HFFc6 (cell line): ENCODE measurements at regions not wholly inside any gene's neighbourhood (a gene's known extent, or its start where the extent isn't known, plus 50 kb on each side); places are given as distances from the start of the nearest gene placed in this dataset.

Experiments used
- DNase-seq: peaks from one replicate; pipeline ENCODE4 v3.0.0-alpha.2; 2018
- H3K27ac Mint-ChIP-seq: 2 replicates; pipeline ENCODE4 v1.8.0; 2020; ENCODE audit warnings: mild to moderate bottlenecking, mixed read lengths
- H3K27me3 Mint-ChIP-seq: 2 replicates; pipeline ENCODE4 v1.8.0; 2021; ENCODE audit warnings: mild to moderate bottlenecking, moderate library complexity, mixed read lengths; ENCODE audit not compliant: insufficient read depth
- H3K36me3 Mint-ChIP-seq: 2 replicates; pipeline ENCODE4 v1.8.0; 2021; ENCODE audit warnings: low read depth, mixed read lengths
- H3K4me1 Mint-ChIP-seq: 2 replicates; pipeline ENCODE4 v1.8.0; 2020; ENCODE audit warnings: low read depth, mixed read lengths
- H3K4me3 Mint-ChIP-seq: 2 replicates; pipeline ENCODE4 v1.8.0; 2020; ENCODE audit warnings: mild to moderate bottlenecking, moderate library complexity, mixed read lengths
- H3K9me3 Mint-ChIP-seq: 2 replicates; pipeline ENCODE4 v1.8.0; 2020; ENCODE audit warnings: mild to moderate bottlenecking, mixed read lengths
- CTCF ChIP-seq: fragments of 200-600 bp; sonication (generic); IDR thresholded peaks from 2 replicates; pipeline ENCODE4 v1.5.0; 2021; ENCODE audit warnings: antibody characterized with exemption, mild to moderate bottlenecking

- H3K9me3 Mint-ChIP-seq: peaks cover 75% of the 10 kb centered on the region
- H3K27ac Mint-ChIP-seq: no peak overlapping the region
- no peaks in the 10 kb centered on the region for H3K36me3 Mint-ChIP-seq
- H3K4me3 Mint-ChIP-seq: no peak overlapping the region
- no peak for TF ChIP-seq CTCF
- H3K27me3 Mint-ChIP-seq: no peaks in the 10 kb centered on the region; the same call in 1 of the 2 replicates
- no peak for DNase-seq
- H3K4me1 Mint-ChIP-seq: no peaks in the 10 kb centered on the region
Observed at GRCh38 chr11:133661846-133662245, 129.5 kb upstream of the OPCML start.

DNA sequence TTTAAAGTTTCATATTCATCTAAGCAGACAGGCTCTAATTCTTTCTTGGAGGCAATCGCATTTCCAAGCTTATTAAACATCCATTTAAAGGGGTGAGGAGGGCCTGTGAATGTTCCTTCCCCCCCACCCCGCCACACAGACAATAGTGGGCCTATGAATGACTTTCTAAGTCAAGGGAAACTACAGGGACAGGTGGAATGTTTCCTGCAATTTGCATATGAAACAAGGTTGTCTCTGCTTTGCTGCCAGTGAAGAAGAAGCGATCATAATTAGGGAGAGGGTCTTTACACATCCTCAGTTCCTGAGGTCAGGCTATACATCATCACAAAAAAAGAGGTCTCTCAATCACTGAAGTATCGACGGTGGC lies 127.9 kb upstream of the OPCML start:
- H3K4me1 Mint-ChIP-seq: no peaks in the 10 kb centered on the region
- H3K4me3 Mint-ChIP-seq: no peak overlapping the region
- no peaks in the 10 kb centered on the region for H3K36me3 Mint-ChIP-seq
- no peaks in the 10 kb centered on the region; the same call in 1 of the 2 replicates for H3K27me3 Mint-ChIP-seq
- H3K27ac Mint-ChIP-seq: no peak overlapping the region
- no peak for TF ChIP-seq CTCF
- peaks cover 76% of the 10 kb centered on the region for H3K9me3 Mint-ChIP-seq
- no peak for DNase-seq

DNA sequence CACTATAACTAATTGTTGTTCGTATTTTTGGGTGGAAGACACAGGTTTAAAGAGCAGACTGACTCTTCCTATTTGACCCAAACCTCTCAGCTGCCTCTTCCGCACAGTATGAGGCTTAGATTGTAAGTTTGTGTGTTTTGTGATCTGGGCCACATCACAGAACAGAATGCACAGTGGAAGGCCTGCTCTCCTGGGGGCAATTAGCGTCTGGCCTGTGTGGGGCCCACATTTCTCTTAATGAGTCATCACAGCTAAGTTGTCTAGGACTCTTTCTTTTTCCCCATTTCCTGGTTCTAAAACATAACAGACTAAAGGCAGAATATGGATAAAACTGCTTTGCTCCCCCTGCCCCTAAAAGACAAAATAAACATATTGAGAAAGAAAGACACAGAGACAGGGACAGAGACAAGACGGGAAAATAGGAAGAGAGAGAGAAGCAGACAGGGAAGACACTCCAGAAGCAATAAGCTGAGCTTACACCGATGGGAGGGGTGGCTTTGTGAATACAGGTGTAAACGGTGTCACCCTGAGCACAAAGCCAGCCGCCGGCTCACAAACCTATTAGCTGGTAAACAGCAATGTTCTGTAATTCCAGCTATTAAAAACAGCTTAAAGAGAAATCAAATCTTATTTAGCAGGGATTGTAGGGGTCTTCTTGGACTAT lies 127.4 kb upstream of the OPCML start:
- no peak for DNase-seq
- no peak overlapping the region for H3K4me3 Mint-ChIP-seq
- H3K9me3 Mint-ChIP-seq: peaks cover 78% of the 10 kb centered on the region
- no peak for TF ChIP-seq CTCF
- H3K36me3 Mint-ChIP-seq: no peaks in the 10 kb centered on the region
- H3K4me1 Mint-ChIP-seq: no peaks in the 10 kb centered on the region
- no peaks in the 10 kb centered on the region; the same call in 1 of the 2 replicates for H3K27me3 Mint-ChIP-seq
- no peak overlapping the region for H3K27ac Mint-ChIP-seq

GRCh38 chr11:133657054-133657453 lies 124.8 kb upstream of the OPCML start:
- TF ChIP-seq CTCF: no peak
- no peak for DNase-seq
- no peaks in the 10 kb centered on the region; the same call in 1 of the 2 replicates for H3K27me3 Mint-ChIP-seq
- H3K27ac Mint-ChIP-seq: no peak overlapping the region
- H3K36me3 Mint-ChIP-seq: no peaks in the 10 kb centered on the region
- peaks cover 80% of the 10 kb centered on the region for H3K9me3 Mint-ChIP-seq
- H3K4me3 Mint-ChIP-seq: no peak overlapping the region
- no peaks in the 10 kb centered on the region for H3K4me1 Mint-ChIP-seq

GRCh38 chr11:133656082-133656635 lies 123.9 kb upstream of the OPCML start:
- DNase-seq: no peak
- TF ChIP-seq CTCF: no peak
- no peak overlapping the region for H3K27ac Mint-ChIP-seq
- no peaks in the 10 kb centered on the region for H3K36me3 Mint-ChIP-seq
- H3K27me3 Mint-ChIP-seq: no peaks in the 10 kb centered on the region; the same call in 1 of the 2 replicates
- H3K4me3 Mint-ChIP-seq: no peak overlapping the region
- no peaks in the 10 kb centered on the region for H3K4me1 Mint-ChIP-seq
- H3K9me3 Mint-ChIP-seq: peaks cover 80% of the 10 kb centered on the region
